Fibroblast of lung (primary cell): ENCODE measurements at regions not wholly inside any gene's neighbourhood (a gene's known extent, or its start where the extent isn't known, plus 50 kb on each side); places are given as distances from the start of the nearest gene placed in this dataset.

Source experiments
- DNase-seq, 2 donors: peaks; one replicate each; pipeline versions ENCODE4 v3.0.0 to v3.0.0-alpha.2; 2010; ENCODE audit warnings: low read depth in 2 of 2
- H2AFZ ChIP-seq: 2 replicates; pipeline ENCODE4 v1.5.1; 2012; ENCODE audit warnings: low read length, control low read depth, inconsistent platforms
- H3K27ac ChIP-seq: 2 replicates; pipeline ENCODE4 v1.5.1; 2011; ENCODE audit warnings: low read length, control low read depth; ENCODE audit not compliant: insufficient read depth
- H3K27me3 ChIP-seq: 2 replicates; pipeline ENCODE4 v1.5.1; 2011; ENCODE audit warnings: mild to moderate bottlenecking, low read length; ENCODE audit not compliant: control insufficient read depth, insufficient read depth
- H3K36me3 ChIP-seq: 2 replicates; pipeline ENCODE4 v1.5.1; 2011; ENCODE audit warnings: low read length; ENCODE audit not compliant: control insufficient read depth, insufficient read depth
- H3K4me1 ChIP-seq: 2 replicates; pipeline ENCODE4 v1.5.1; 2011; ENCODE audit warnings: low read length; ENCODE audit not compliant: control insufficient read depth, insufficient read depth; ENCODE audit errors: extremely low read depth
- H3K4me2 ChIP-seq: 2 replicates; pipeline ENCODE4 v1.5.1; 2011; ENCODE audit warnings: low read length, control low read depth; ENCODE audit not compliant: insufficient read depth; ENCODE audit errors: extremely low read depth
- H3K4me3 ChIP-seq, 4 experiments: fragments of 200-600 bp in 1 of 4; sonication (generic) in 1 of 4; replicated peaks in 1 of 4; 2 replicates each; pipeline ENCODE4 v1.5.1; 2011 to 2016; ENCODE audit warnings: low read length in 4 of 4, low read depth in 3 of 4, mild to moderate bottlenecking in 3 of 4, control low read depth in 2 of 4, inconsistent platforms in 1 of 4, mixed read lengths in 1 of 4; ENCODE audit not compliant: insufficient read depth in 1 of 4; ENCODE audit errors: control extremely low read depth in 1 of 4
- H3K79me2 ChIP-seq: 2 replicates; pipeline ENCODE4 v1.5.1; 2012; ENCODE audit warnings: mild to moderate bottlenecking, low read length, inconsistent platforms; ENCODE audit not compliant: control insufficient read depth, insufficient read depth
- H3K9ac ChIP-seq: 2 replicates; pipeline ENCODE4 v1.5.1; 2011; ENCODE audit warnings: mild to moderate bottlenecking, low read length, control low read depth; ENCODE audit not compliant: insufficient read depth
- H3K9me3 ChIP-seq: 2 replicates; pipeline ENCODE4 v1.5.1; 2012; ENCODE audit warnings: low read depth, low read length; ENCODE audit not compliant: control insufficient read depth, insufficient read depth
- H4K20me1 ChIP-seq: 2 replicates; pipeline ENCODE4 v1.5.1; 2011; ENCODE audit warnings: low read length; ENCODE audit not compliant: control insufficient read depth, insufficient read depth; ENCODE audit errors: extremely low read depth
- CTCF ChIP-seq, 2 donors: IDR thresholded peaks in 1 of 2; conservative IDR thresholded peaks in 1 of 2; 1 replicate in 1 of 2; 2 replicates in 1 of 2; pipeline ENCODE4 v1.5.1; 2011 to 2012; ENCODE audit warnings: low read length in 2 of 2, control low read depth in 1 of 2, inconsistent platforms in 1 of 2, low read depth in 1 of 2, mild to moderate bottlenecking in 1 of 2
- EZH2 ChIP-seq: IDR thresholded peaks from 2 replicates; pipeline ENCODE4 v1.5.1; 2012; ENCODE audit warnings: low read length, control low read depth, mild to moderate bottlenecking; ENCODE audit errors: missing control alignments

GRCh38 chr13:78820541-78820940, 161.6 kb upstream of the OBI1 start:
- no peak overlapping the region for H3K4me2 ChIP-seq
- H3K27me3 ChIP-seq: no peaks in the 10 kb centered on the region
- no peaks in the 10 kb centered on the region for H3K9me3 ChIP-seq
- no peak overlapping the region for H2AFZ ChIP-seq
- H4K20me1 ChIP-seq: no peaks in the 10 kb centered on the region
- H3K79me2 ChIP-seq: no peaks in the 10 kb centered on the region
- no peak overlapping the region for H3K9ac ChIP-seq
- no peak overlapping the region for H3K4me3 ChIP-seq
- H3K27ac ChIP-seq: no peak overlapping the region
- no peaks in the 10 kb centered on the region for H3K4me1 ChIP-seq
- no peaks in the 10 kb centered on the region for H3K36me3 ChIP-seq
- DNase-seq: no peak
- TF ChIP-seq EZH2: no peak
- no peak for TF ChIP-seq CTCF (conservative IDR thresholded peaks at IDR 0.05 in 1 of 2, IDR thresholded peaks at IDR 0.05 in 1 of 2; ENCODE audit: low read depth in 1 of 2, low read length in 2 of 2)

GRCh38 chr13:78816592-78816991, 157.6 kb upstream of the OBI1 start:
- Histone ChIP-seq H3K36me3 (no peaks in the 10 kb centered on the region), H3K9ac (no peak overlapping the region), H3K27ac (no peak overlapping the region), H3K79me2 (no peaks in the 10 kb centered on the region), H3K4me3 (no peak overlapping the region), H3K9me3 (no peaks in the 10 kb centered on the region), H2AFZ (no peak overlapping the region), H4K20me1 (no peaks in the 10 kb centered on the region), H3K4me1 (no peaks in the 10 kb centered on the region), H3K27me3 (no peaks in the 10 kb centered on the region), H3K4me2 (no peak overlapping the region)
- TF ChIP-seq CTCF (conservative IDR thresholded peaks at IDR 0.05 in 1 of 2, IDR thresholded peaks at IDR 0.05 in 1 of 2; ENCODE audit: low read depth in 1 of 2, low read length in 2 of 2): no peak
- no peak for TF ChIP-seq EZH2
- no peak for DNase-seq

- Histone ChIP-seq H3K27ac (no peak overlapping the region), H3K9ac (no peak overlapping the region), H3K4me1 (no peaks in the 10 kb centered on the region), H3K4me3 (no peak overlapping the region), H3K4me2 (no peak overlapping the region), H3K79me2 (no peaks in the 10 kb centered on the region), H3K36me3 (no peaks in the 10 kb centered on the region), H4K20me1 (no peaks in the 10 kb centered on the region), H3K9me3 (no peaks in the 10 kb centered on the region), H3K27me3 (no peaks in the 10 kb centered on the region), H2AFZ (no peak overlapping the region)
- no peak for DNase-seq
- TF ChIP-seq CTCF (conservative IDR thresholded peaks at IDR 0.05 in 1 of 2, IDR thresholded peaks at IDR 0.05 in 1 of 2; ENCODE audit: low read depth in 1 of 2, low read length in 2 of 2) (no peak), EZH2 (no peak)
These were observed 157.2 kb upstream of the OBI1 start for GRCh38 chr13:78816154-78816553.
